ENCODE measurements at regions not wholly inside any gene's neighbourhood (a gene's known extent, or its start where the extent isn't known, plus 50 kb on each side); places are given as distances from the start of the nearest gene placed in this dataset.

DNA sequence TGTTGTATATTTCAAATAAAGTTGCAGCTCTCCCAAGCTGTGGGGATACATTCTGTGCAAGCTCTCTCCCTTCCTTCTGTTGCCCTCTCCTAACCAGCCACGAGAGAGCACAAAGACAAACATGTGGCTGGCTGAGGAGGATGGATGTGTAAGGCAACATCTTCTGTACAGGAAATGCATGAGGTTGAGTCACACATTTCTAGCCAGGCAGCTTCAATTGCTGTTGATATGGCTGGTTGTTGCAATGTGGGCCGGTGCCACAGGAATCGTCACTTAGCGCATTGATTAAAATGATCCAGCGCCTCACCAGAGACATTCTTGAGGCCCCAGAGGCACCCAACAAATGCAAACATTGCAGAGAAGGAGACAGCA lies 207.1 kb downstream of the ICE1 start:
- TF ChIP-seq, protein P1, sequence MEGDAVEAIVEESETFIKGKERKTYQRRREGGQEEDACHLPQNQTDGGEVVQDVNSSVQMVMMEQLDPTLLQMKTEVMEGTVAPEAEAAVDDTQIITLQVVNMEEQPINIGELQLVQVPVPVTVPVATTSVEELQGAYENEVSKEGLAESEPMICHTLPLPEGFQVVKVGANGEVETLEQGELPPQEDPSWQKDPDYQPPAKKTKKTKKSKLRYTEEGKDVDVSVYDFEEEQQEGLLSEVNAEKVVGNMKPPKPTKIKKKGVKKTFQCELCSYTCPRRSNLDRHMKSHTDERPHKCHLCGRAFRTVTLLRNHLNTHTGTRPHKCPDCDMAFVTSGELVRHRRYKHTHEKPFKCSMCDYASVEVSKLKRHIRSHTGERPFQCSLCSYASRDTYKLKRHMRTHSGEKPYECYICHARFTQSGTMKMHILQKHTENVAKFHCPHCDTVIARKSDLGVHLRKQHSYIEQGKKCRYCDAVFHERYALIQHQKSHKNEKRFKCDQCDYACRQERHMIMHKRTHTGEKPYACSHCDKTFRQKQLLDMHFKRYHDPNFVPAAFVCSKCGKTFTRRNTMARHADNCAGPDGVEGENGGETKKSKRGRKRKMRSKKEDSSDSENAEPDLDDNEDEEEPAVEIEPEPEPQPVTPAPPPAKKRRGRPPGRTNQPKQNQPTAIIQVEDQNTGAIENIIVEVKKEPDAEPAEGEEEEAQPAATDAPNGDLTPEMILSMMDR (IDR thresholded peaks at IDR 0.05) = no peak
- TF ChIP-seq POLR2A (IDR thresholded peaks at IDR 0.05) = no peak

Measured in heart left ventricle (tissue), 13 donors.